IPS-NIHi11 (cell line): ENCODE measurements at regions not wholly inside any gene's neighbourhood (a gene's known extent, or its start where the extent isn't known, plus 50 kb on each side); places are given as distances from the start of the nearest gene placed in this dataset.
"Not testable (repeated sequence)": the region's sequence is repeated elsewhere in the genome, so short reads cannot be mapped to it uniquely, and the experiment has no call there.

ENCODE experiments used
- DNase-seq: peaks from one replicate; pipeline ENCODE4 v3.0.0; 2012; ENCODE audit warnings: mixed read lengths, low spot score

GRCh38 chr5:99901972-99902371 lies 633.2 kb upstream of the FAM174A start:
- no peak for DNase-seq

- DNase-seq, result no peak
Measured at GRCh38 chr5:99900302-99900852, 634.8 kb upstream of the FAM174A start.

GRCh38 chr5:99879791-99880511 lies 655.2 kb upstream of the FAM174A start:
- DNase-seq, result no peak

- DNase-seq, result no peak
Measured at GRCh38 chr5:99878830-99879229, 656.3 kb upstream of the FAM174A start.

- no peak for DNase-seq
Measured at GRCh38 chr5:99866740-99867139, 668.4 kb upstream of the FAM174A start.

GRCh38 chr5:99865159-99865558 lies 670.0 kb upstream of the FAM174A start:
- no peak for DNase-seq

GRCh38 chr5:99835791-99836190 lies 699.4 kb upstream of the FAM174A start:
- no peak for DNase-seq

GRCh38 chr5:99827136-99827535 lies 708.0 kb upstream of the FAM174A start:
- no peak for DNase-seq

GRCh38 chr5:99817796-99818195 lies 717.4 kb upstream of the FAM174A start:
- DNase-seq, result no peak

GRCh38 chr5:99814321-99815063 lies 720.7 kb upstream of the FAM174A start:
- no peak for DNase-seq

- DNase-seq, result no peak
Measured at GRCh38 chr5:99808657-99809230, 726.4 kb upstream of the FAM174A start.

- DNase-seq, result no peak
Measured at GRCh38 chr5:99807346-99807745, 727.8 kb upstream of the FAM174A start.

GRCh38 chr5:99795031-99795430 lies 740.1 kb upstream of the FAM174A start:
- no peak for DNase-seq

- no peak for DNase-seq
Measured at GRCh38 chr5:99788482-99788881, 746.7 kb upstream of the FAM174A start.

- DNase-seq, result no peak
Measured at GRCh38 chr5:99775189-99775588, 760.0 kb upstream of the FAM174A start.

GRCh38 chr5:99773290-99773689 lies 761.9 kb upstream of the FAM174A start:
- DNase-seq, result no peak

GRCh38 chr5:99771296-99771695 lies 763.9 kb upstream of the FAM174A start:
- no peak for DNase-seq

- DNase-seq, result no peak
Measured at GRCh38 chr5:99765011-99765410, 770.2 kb upstream of the FAM174A start.

GRCh38 chr5:99763021-99763774 lies 772.0 kb upstream of the FAM174A start:
- DNase-seq, result no peak

GRCh38 chr5:99747342-99747741 lies 787.8 kb upstream of the FAM174A start:
- no peak for DNase-seq

- not testable (repeated sequence) for DNase-seq
Measured at GRCh38 chr5:99733146-99733545, 802.0 kb upstream of the FAM174A start.

- not testable (repeated sequence) for DNase-seq
Measured at GRCh38 chr5:99730653-99731052, 801.8 kb upstream of the CHD1 start.
